ENCODE measurements at regions not wholly inside any gene's neighbourhood (a gene's known extent, or its start where the extent isn't known, plus 50 kb on each side); places are given as distances from the start of the nearest gene placed in this dataset.

DNA sequence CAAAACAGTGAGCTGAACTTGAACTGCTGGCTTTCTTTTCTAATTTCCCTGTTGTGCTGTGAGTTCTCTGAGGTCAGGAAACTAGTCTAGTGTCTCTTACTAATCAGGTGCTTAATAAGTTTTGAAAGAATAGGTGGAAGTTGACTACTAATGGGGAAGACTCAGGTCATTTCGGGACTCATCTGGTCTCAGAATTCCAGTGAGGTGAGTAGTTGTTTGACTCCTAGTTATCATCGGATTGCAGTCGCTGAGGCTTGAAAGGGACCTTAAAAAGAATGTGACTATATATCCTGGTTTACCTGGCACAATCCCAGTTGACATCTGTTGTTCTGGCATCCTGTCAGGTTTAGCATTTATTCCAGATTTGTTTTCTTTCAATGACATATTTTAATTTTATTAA, 81.4 kb upstream of the SPAG17 start:
- Histone ChIP-seq H3K9ac (ENCODE audit: low read depth, low read length) (no peak overlapping the region), H3K27ac (ENCODE audit: low read depth, low read length) (no peak overlapping the region), H3K4me3 (ENCODE audit: low read depth, low read length) (no peak overlapping the region), H3K36me3 (ENCODE audit: control insufficient read depth, insufficient read depth, low read length) (no peaks in the 10 kb centered on the region), H3K9me3 (ENCODE audit: control insufficient read depth, insufficient read depth, low read length) (no peaks in the 10 kb centered on the region), H3K4me1 (ENCODE audit: control insufficient read depth, insufficient read depth, low read length) (peaks cover 4% of the 10 kb centered on the region), H3K27me3 (ENCODE audit: control insufficient read depth, insufficient read depth, low read length) (no peaks in the 10 kb centered on the region)

DNA sequence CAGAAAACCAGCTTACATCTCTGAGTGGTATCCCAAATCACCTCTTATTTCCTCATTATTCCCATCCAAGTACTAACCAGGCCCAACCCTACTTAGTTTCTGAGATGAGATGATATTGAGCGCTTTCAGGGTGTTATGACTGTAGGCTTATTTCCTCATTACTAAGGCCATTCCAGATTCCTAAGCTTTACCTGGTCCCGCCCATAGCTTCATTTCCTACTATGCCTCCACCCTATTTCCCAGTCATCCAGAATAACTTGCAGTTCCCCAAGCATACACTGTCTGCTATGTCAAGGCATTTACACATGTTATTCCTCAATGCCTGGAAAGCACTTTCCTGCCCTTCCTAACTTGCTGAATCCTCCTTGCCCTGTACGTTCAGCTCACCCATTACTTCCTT, 79.3 kb upstream of the SPAG17 start:
- Histone ChIP-seq H3K36me3 (ENCODE audit: control insufficient read depth, insufficient read depth, low read length) (no peaks in the 10 kb centered on the region), H3K27me3 (ENCODE audit: control insufficient read depth, insufficient read depth, low read length) (no peaks in the 10 kb centered on the region), H3K4me1 (ENCODE audit: control insufficient read depth, insufficient read depth, low read length) (peaks cover 4% of the 10 kb centered on the region), H3K9ac (ENCODE audit: low read depth, low read length) (no peak overlapping the region), H3K4me3 (ENCODE audit: low read depth, low read length) (no peak overlapping the region), H3K9me3 (ENCODE audit: control insufficient read depth, insufficient read depth, low read length) (no peaks in the 10 kb centered on the region), H3K27ac (ENCODE audit: low read depth, low read length) (no peak overlapping the region)

DNA sequence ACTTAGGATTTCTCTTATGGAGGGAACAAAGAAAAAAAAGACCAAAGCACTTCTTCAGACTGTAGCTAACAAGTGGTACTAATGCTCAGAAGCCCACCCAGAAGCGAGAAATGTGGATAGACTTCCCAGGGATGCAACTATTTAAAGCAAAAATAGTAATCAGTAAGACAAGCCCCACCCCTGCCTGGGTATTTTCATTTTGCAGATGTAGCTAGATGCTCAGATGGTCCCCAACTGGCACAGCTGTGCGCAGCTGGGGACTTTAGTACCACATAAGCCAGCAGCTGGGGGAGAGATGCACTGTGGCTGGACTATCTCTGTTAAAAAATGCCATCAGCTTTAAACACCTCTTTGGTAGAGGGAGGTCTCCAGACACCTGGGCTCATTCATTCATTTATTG, 77.8 kb upstream of the SPAG17 start:
- Histone ChIP-seq H3K27ac (ENCODE audit: low read depth, low read length) (no peak overlapping the region), H3K27me3 (ENCODE audit: control insufficient read depth, insufficient read depth, low read length) (no peaks in the 10 kb centered on the region), H3K36me3 (ENCODE audit: control insufficient read depth, insufficient read depth, low read length) (no peaks in the 10 kb centered on the region), H3K4me1 (ENCODE audit: control insufficient read depth, insufficient read depth, low read length) (peaks cover 4% of the 10 kb centered on the region), H3K9ac (ENCODE audit: low read depth, low read length) (no peak overlapping the region), H3K9me3 (ENCODE audit: control insufficient read depth, insufficient read depth, low read length) (no peaks in the 10 kb centered on the region), H3K4me3 (ENCODE audit: low read depth, low read length) (no peak overlapping the region)

DNA sequence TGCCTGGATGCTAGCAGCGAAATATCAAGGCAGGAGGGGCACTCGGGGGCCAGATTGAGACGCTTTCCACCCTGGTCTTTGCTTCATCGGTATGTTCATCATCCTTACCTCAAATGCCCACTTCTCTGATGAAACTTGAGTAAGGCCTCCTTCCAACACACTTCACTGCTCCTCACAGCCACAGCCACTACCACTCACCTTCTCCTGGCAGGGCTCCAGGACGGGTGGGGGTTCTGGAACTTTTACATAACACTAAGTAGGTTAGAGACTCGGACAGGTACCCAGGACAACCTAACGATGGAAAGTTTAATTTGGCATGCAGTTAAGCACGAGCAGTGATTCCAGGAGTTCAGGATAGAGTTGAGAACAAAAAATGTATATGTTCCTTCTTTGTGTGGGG, 73.9 kb upstream of the SPAG17 start:
- H3K27me3 ChIP-seq (ENCODE audit: control insufficient read depth, insufficient read depth, low read length) = no peaks in the 10 kb centered on the region
- no peaks in the 10 kb centered on the region for H3K9me3 ChIP-seq (ENCODE audit: control insufficient read depth, insufficient read depth, low read length)
- H3K4me3 ChIP-seq (ENCODE audit: low read depth, low read length) = no peak overlapping the region
- no peaks in the 10 kb centered on the region for H3K4me1 ChIP-seq (ENCODE audit: control insufficient read depth, insufficient read depth, low read length)
- no peak overlapping the region for H3K27ac ChIP-seq (ENCODE audit: low read depth, low read length)
- no peaks in the 10 kb centered on the region for H3K36me3 ChIP-seq (ENCODE audit: control insufficient read depth, insufficient read depth, low read length)
- H3K9ac ChIP-seq (ENCODE audit: low read depth, low read length) = no peak overlapping the region

DNA sequence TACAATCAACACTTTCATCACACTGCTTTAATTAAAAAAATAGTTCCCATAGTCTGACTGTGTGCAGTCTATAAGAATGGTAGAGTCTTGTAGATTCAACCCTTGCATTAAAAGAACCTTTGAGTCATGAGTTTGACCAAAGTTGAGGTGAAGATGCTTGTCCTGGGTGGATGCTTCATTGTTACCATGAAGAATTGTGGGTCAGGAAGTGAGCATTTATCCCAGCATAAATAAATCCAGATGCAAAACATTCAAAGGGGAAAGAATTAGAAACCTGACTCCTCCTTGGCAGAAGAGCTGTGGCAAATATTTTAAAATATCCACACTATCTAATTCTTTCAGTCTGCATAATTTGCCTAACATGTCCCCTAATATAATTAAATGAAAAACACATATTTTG, 72.9 kb upstream of the SPAG17 start:
- Histone ChIP-seq H3K36me3 (ENCODE audit: control insufficient read depth, insufficient read depth, low read length) (no peaks in the 10 kb centered on the region), H3K27ac (ENCODE audit: low read depth, low read length) (no peak overlapping the region), H3K4me3 (ENCODE audit: low read depth, low read length) (no peak overlapping the region), H3K9ac (ENCODE audit: low read depth, low read length) (no peak overlapping the region), H3K27me3 (ENCODE audit: control insufficient read depth, insufficient read depth, low read length) (no peaks in the 10 kb centered on the region), H3K9me3 (ENCODE audit: control insufficient read depth, insufficient read depth, low read length) (no peaks in the 10 kb centered on the region), H3K4me1 (ENCODE audit: control insufficient read depth, insufficient read depth, low read length) (peaks cover 2% of the 10 kb centered on the region; the same call in 1 of the 2 replicates)

DNA sequence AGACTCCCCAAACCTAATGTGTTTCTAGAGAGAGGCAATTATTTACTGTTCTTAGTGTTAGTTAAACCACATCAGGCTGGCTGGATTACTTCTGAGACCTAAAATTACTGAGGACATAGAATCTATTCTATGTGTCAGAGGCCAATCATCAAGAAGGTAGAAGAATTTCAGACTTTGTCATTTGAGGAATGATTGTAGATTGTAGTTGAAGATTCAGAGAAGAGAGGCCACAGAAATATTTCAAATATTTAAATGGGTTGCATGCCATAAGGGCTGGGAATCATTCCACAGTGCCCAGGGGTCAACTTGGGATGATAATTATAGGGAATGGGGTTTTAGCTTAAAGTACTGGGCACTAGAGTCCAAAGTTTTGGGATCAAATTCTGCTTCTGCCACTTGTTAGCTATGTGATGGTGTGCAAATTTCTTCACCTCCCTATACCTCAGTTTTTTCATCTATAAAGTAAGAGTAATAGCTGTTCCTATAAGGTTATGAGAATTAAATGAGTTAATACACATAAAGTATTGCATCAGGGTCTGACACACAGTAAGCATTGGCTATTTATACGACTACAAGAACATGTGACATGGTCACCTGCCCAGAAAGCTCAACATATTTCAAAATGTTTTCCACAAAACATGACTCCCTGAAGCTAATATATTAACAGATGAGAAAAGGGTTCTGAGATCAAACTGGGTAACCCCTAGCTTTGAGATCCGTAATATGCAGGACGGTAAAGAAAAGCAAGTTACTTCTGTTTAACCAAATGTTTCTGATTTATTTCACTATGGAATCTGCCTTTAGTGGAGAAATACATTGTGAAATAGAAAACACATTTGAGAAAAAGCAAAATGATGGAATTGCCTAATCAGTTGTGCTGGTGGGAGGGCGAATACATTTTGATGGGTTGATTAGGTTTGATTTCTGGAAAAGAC, 69.7 kb upstream of the SPAG17 start:
- no peaks in the 10 kb centered on the region for H3K9me3 ChIP-seq (ENCODE audit: control insufficient read depth, insufficient read depth, low read length)
- no peaks in the 10 kb centered on the region for H3K36me3 ChIP-seq (ENCODE audit: control insufficient read depth, insufficient read depth, low read length)
- H3K27me3 ChIP-seq (ENCODE audit: control insufficient read depth, insufficient read depth, low read length) = no peaks in the 10 kb centered on the region
- peaks cover 13% of the 10 kb centered on the region for H3K4me1 ChIP-seq (ENCODE audit: control insufficient read depth, insufficient read depth, low read length)
- H3K27ac ChIP-seq (ENCODE audit: low read depth, low read length) = no peak overlapping the region
- no peak overlapping the region for H3K9ac ChIP-seq (ENCODE audit: low read depth, low read length)
- H3K4me3 ChIP-seq (ENCODE audit: low read depth, low read length) = no peak overlapping the region

DNA sequence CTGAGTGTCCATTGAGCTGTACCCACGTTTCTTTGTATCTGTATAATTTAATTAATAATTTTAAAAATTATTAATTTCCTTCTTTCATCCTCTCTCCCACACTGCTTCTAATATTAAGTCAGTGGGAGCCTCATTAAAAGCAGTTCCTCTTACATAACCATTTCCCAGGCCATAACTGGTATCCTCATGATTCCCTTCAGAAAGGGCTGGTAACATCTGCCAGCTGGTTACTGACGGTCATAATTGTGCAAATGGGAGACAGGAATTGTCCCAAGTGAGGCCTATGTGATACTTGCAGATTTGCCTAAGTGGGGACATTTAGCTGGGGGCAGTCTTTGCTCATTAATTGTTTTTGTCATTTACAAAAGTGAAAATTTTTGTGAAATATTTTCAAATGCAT, 69.0 kb upstream of the SPAG17 start:
- no peak overlapping the region for H3K9ac ChIP-seq (ENCODE audit: low read depth, low read length)
- peaks cover 20% of the 10 kb centered on the region for H3K4me1 ChIP-seq (ENCODE audit: control insufficient read depth, insufficient read depth, low read length)
- H3K27me3 ChIP-seq (ENCODE audit: control insufficient read depth, insufficient read depth, low read length) = no peaks in the 10 kb centered on the region
- no peaks in the 10 kb centered on the region for H3K36me3 ChIP-seq (ENCODE audit: control insufficient read depth, insufficient read depth, low read length)
- H3K9me3 ChIP-seq (ENCODE audit: control insufficient read depth, insufficient read depth, low read length) = no peaks in the 10 kb centered on the region
- no peak overlapping the region for H3K4me3 ChIP-seq (ENCODE audit: low read depth, low read length)
- H3K27ac ChIP-seq (ENCODE audit: low read depth, low read length) = no peak overlapping the region

DNA sequence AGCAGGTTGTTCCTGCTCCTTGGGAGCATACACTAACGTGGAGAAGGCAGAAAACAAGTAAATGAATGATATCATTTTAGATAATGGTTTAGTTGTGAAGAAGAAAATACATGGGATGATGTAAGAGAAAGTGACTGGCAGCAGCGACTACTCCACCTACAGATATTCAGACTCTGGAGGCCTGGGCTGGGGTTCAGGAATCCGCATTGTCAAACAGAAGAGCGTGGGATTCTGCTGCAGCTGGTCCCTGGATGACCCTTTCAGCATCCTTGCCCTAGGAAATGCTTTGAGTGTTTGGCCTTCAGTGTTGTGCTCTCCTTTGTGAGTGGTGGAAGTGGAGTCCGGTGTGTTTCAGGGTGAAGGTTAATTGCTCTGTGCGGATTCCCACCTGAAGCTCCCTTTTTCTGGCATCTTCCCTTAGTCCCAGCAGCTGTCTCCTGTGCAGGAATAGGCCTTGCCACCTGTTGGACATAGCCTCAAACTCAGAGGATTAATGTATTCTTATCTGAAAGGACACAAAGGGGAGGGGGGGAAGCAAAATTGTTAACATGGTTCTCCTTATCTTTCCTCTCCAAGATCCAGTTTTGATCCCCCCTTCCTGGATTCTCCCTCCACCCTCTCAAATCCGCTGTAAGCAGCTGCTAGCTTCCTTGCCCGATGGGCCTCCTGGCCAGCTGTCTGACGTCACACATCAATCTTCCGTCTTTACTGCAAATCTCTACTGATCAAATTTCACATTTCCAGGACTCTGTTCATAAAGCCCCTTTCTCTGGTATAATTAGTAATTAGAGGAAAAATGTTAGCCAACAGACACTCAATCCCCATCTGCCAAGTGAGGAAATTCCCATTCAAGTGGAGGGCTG, 68.3 kb upstream of the SPAG17 start:
- Histone ChIP-seq H3K4me1 (ENCODE audit: control insufficient read depth, insufficient read depth, low read length) (peaks cover 20% of the 10 kb centered on the region), H3K9me3 (ENCODE audit: control insufficient read depth, insufficient read depth, low read length) (no peaks in the 10 kb centered on the region), H3K9ac (ENCODE audit: low read depth, low read length) (no peak overlapping the region), H3K27me3 (ENCODE audit: control insufficient read depth, insufficient read depth, low read length) (no peaks in the 10 kb centered on the region), H3K4me3 (ENCODE audit: low read depth, low read length) (no peak overlapping the region), H3K27ac (ENCODE audit: low read depth, low read length) (no peak overlapping the region), H3K36me3 (ENCODE audit: control insufficient read depth, insufficient read depth, low read length) (no peaks in the 10 kb centered on the region)

DNA sequence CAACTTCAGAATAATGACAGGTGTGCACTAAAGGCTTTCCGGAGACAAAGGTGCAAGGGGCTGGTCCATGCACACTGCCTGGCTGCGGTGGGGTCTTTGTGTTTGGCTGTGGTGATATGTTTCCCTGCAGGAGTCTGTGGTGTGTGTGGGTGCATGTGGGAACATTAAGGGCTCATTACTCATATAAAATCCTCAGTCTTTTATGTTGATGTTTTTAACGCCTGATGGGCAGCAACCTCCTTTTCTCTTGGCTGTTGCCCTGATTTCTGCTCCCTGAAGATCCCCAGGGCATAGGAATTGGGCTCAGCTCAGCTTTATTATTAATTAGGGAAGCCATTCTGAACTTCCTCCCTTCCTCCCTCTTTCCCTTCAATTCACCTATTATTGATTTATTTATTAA, 67.6 kb upstream of the SPAG17 start:
- Histone ChIP-seq H3K4me3 (ENCODE audit: low read depth, low read length) (no peak overlapping the region), H3K4me1 (ENCODE audit: control insufficient read depth, insufficient read depth, low read length) (peaks cover 20% of the 10 kb centered on the region), H3K27ac (ENCODE audit: low read depth, low read length) (no peak overlapping the region)

DNA sequence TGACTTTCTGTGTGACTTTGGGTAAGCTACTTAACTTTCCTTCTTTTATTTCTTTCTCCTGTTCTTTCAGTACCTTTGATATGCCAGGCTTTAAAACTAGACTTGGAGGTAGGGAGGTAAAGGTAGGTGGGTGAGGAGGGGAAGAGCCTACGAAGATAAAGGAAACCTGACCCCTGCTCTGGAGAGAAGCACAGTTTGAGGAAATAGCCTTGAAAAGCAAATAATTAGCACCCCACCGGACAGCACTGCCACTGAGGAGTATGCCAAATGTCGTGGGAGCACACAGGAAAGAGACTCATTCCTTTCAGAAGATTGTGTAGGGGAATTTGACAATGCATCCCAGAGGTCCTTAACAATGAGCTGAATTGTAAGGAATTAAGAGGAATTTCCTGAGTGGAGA, 65.2 kb upstream of the SPAG17 start:
- peak overlapping the region; percentile 56 for H3K27ac ChIP-seq (ENCODE audit: low read depth, low read length)
- no peak overlapping the region for H3K9ac ChIP-seq (ENCODE audit: low read depth, low read length)
- H3K36me3 ChIP-seq (ENCODE audit: control insufficient read depth, insufficient read depth, low read length) = no peaks in the 10 kb centered on the region
- no peaks in the 10 kb centered on the region for H3K27me3 ChIP-seq (ENCODE audit: control insufficient read depth, insufficient read depth, low read length)
- H3K9me3 ChIP-seq (ENCODE audit: control insufficient read depth, insufficient read depth, low read length) = no peaks in the 10 kb centered on the region
- peaks cover 20% of the 10 kb centered on the region for H3K4me1 ChIP-seq (ENCODE audit: control insufficient read depth, insufficient read depth, low read length)
- no peak overlapping the region for H3K4me3 ChIP-seq (ENCODE audit: low read depth, low read length)

More for the DNA sequence above, 67.6 kb upstream of the SPAG17 start:
- no peak overlapping the region for H3K9ac ChIP-seq (ENCODE audit: low read depth, low read length)
- H3K9me3 ChIP-seq (ENCODE audit: control insufficient read depth, insufficient read depth, low read length) = no peaks in the 10 kb centered on the region
- no peaks in the 10 kb centered on the region for H3K27me3 ChIP-seq (ENCODE audit: control insufficient read depth, insufficient read depth, low read length)
- H3K36me3 ChIP-seq (ENCODE audit: control insufficient read depth, insufficient read depth, low read length) = no peaks in the 10 kb centered on the region

DNA sequence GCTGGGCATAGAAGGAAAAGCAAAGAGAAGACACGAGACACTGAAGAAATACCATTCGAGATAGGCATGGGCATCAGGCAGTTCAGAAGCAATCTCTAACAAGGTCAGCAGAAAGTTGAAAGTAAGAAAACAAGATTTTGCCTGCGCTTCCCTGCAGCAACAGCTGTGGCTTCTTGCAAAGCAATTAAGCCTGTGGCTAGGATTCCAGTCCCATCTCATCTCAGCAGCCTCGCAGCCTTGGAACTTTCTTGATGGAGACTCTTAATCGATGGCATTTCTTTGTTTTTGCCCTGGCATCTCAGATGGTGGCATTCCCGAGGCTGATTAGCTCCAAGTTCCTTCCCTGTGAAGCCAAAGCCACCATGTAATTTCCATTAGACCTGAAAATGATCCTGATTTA, 64.6 kb upstream of the SPAG17 start:
- Histone ChIP-seq H3K27me3 (ENCODE audit: control insufficient read depth, insufficient read depth, low read length) (no peaks in the 10 kb centered on the region), H3K36me3 (ENCODE audit: control insufficient read depth, insufficient read depth, low read length) (no peaks in the 10 kb centered on the region), H3K9ac (ENCODE audit: low read depth, low read length) (no peak overlapping the region), H3K9me3 (ENCODE audit: control insufficient read depth, insufficient read depth, low read length) (no peaks in the 10 kb centered on the region), H3K4me1 (ENCODE audit: control insufficient read depth, insufficient read depth, low read length) (peaks cover 20% of the 10 kb centered on the region), H3K4me3 (ENCODE audit: low read depth, low read length) (no peak overlapping the region), H3K27ac (ENCODE audit: low read depth, low read length) (peak overlapping the region; percentile 56)

Data from HUES48 (cell line).